DMS114 treated with DMSO at 0.1 percent for 48 hours (cell line): ENCODE measurements at regions not wholly inside any gene's neighbourhood (a gene's known extent, or its start where the extent isn't known, plus 50 kb on each side); places are given as distances from the start of the nearest gene placed in this dataset.

ENCODE experiments used
- DNase-seq: peaks from one replicate; lab custom pipeline; 2025; ENCODE audit not compliant: unreplicated experiment; lab: John Stamatoyannopoulos, UW

DNA sequence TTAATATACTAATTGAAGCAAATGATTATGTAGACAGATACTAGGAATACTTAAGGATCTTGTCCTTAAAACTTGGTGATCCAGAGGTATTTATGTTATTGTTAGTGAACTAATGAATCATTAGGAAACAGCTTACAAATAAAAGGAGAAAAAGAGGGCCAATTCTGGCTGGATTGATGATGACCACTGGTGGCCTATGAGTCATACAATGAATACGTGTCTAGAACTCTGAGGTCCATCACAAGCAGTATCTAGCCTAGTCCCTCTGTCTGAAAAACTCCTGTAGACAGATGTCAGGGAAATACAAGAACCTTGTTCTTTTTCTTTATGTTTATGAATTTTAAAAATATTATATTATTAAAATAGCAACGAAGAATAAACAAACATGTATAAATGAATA lies 51.7 kb upstream of the RTL1 start:
- DNase-seq, result no peak

DNA sequence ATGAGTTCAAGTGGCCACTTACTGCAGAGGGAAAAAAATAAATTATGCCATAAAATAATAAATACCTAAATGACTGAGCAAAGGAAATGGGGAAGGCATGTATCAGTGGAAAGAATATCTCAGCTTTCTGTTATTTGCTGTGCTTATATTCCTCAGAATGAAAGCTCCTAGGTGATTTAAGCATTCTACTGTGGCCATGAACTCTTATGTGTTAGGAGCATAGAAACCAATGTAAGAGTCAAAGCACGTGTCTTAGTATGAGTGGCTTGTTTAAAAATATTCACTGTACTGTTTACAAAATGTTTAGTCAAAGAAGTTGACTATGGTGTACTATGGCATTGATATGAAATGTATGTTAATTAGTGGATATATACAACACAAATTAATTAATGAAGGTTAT lies 59.0 kb upstream of the RTL1 start:
- DNase-seq, result no peak

DNA sequence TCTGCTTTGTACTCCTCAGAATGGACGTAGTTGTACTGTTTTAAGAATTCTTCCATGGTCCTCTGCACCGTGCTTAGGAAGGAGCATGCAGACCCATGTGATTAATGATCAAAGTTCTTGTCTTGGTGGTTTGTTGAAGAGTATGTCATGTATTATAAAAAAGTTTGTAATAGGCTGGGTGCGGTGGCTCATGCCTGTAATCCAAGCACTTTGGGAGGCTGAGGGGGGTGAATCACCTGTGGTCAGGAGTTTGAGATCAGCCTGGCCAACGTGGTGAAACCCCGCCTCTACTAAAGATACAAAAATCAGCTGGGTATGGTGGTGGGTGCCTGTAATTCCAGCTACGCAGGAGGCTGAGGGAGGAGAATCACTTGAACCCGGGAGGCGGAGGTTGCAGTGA lies 61.8 kb upstream of the RTL1 start:
- no peak for DNase-seq

DNA sequence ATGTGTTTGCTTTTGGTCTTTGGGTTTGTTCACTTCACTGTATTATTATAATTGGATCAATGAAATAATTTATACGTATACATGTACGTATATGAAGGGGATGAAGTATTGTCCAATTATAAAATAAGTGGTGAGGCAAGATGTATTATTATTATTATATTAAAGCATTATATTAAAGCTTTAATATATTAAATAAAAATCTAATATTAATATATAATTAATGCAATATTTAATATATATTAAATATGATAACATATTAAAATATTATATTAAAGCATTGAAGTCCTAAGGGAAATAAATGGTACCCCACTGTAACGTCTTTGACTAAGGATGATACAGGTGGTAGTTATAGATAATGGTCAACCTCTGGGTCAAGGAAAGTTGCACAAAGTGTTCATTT lies 63.7 kb upstream of the RTL1 start:
- DNase-seq, result no peak

DNA sequence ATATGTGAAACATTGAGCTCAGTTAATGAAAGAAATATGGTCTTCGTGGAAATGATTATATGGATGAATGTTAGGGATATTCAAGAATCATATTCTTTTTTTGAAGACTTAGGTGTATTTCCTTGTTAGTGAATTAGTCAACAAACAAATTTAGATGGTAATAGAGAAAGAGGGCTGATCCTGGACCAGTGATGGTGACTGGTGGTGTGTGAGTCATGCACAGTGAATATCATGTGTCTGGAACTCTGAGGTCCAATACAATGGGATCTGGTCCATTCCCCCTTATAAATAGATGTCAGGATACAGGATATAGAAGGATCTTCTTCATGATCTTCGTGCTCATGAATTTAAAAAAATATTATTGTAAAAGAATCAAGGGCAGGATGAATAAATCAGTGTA lies 64.4 kb upstream of the RTL1 start:
- DNase-seq, result no peak

DNA sequence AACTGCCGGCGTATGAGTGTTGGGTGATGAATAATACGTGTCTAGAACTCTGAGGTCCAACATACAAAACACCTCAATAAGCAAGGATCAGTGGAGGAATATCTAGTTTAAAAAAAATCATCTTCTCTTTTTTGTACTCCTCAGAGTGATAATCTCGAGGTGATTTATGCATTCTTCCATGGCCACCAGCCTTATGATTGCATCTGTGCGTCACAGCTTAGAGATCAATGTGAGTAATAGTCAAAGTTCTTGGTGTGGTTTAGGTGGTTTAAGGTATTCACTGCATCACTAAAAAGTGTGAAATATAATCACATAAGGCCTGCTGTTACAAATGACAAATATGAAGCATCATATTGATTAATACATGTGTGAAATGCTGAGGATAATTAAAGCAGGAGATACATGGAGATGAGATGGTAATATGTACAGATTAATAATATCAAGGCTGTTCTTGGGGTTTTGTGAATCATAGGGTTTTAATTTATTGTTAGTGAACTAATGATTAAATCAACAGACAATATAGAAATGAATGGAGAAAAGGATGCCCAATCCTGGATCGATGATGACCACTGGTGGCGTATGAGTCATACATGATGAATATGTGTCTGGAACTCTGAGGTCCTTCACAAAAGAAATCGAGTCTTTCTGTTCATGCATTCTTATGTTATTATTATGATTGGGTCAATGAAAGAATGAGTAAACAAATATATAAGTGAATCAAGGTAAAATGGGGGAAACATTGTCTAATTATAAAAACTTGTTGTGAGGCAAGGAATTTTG lies 68.8 kb upstream of the RTL1 start:
- DNase-seq, result no peak

DNA sequence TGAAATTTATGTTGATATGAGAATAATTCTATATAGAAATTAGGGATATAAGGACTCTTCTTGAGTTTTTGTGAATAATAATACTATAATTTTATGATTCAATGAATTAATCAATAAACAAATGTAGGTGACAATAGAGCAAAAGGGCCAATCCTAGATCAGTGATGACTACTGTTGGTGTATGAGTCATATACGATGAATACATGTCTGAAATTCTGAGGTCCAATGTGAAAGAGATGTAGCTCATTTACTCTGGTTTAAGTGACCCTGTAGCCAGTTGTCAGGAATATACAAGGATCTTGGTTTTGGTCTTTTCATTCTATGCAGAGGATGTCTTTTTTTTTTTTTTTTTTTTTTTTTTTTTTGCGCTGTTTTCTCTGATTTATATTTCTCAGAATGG lies 72.1 kb upstream of the RTL1 start:
- no peak for DNase-seq

DNA sequence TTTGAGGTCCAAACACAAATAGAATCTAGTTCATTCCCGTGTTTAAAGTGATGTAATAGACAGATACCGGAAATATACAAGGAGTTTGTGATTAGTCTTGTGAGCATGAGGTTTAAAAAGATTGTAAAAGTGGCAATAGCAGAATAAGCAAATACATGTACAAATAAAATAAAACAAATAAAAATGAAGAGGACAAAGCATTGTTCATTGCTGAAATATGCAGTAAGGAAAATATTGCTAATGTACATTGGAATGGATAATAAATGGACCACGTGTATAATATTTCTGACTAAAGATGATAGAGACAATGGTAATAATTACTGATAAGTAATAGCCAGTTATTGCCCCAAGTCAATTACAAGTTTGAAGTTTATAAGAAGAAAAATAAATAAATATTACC lies 75.6 kb upstream of the RTL1 start:
- DNase-seq, result no peak

DNA sequence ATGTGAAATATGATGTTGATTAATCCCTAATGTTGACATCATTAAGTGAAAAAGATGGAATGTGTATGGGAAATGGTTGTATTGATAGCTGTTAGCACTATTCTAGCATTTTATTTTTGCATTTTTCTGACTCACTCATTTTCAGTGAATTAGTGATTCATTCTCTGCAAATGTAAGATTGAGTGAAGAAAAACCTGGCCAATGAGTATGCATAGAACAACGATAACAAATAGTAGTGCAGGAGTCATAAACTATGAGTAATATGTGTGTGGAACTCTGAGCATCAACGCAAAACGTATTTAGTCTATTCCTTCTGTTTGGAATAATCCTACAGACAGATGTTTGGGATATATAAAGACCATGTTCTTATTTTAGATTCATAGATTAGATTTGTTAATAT lies 76.3 kb upstream of the RTL1 start:
- no peak for DNase-seq

DNA sequence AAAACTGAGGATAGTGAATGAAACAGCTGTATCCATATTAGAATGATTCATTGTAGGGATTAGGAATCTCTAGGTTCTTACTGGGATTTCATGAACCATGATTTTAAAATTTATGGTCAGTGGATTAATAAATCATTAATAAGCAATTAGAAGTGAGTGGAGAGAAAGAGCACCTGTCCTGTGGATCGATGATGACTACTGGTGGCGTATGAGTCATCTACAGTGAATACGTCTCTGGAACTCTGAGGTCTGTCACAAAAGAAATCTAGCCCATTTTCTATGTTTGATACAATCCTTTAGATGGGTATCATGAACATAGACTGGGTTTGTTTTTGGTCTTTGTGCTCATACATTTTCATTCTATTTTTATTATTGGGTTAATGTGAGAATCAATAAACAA lies 77.3 kb upstream of the RTL1 start:
- DNase-seq, result no peak

DNA sequence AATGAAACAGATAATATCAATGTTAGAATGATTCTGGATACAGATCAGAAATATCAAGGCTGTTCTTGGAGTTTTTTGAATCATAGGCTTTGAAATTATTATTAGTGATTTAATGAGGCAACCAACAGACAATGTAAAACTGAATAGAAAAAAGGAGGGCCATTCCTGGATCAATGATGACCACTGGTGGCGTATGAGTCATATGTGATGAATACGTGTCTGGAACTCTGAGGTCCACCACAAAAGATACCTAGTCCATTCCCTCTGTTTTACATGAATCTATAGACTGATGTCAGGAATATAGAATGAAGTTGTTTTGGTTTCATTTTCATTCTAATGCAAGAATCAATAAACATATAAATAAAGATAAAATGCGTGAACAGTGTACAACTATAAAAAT lies 78.3 kb upstream of the RTL1 start:
- DNase-seq, result no peak

DNA sequence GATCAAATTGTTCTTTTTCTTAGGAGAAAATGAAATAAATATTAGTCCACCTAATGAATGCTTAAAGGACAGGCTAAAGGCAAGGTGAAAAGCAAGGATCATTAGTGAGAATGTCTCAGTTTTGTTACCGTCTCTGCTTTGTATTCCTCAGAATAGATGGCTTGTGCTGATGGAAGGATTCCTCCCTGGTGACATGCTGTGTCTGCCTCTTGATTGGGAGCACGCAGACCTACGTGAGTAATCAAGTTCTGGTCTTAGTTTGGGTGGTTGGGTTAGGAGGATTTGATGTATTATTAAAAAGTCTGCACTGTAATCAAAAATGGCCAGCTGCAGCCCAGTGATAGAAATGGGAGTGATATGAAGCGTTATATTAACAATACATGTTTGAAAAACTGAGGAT lies 78.8 kb upstream of the RTL1 start:
- DNase-seq, result no peak

DNA sequence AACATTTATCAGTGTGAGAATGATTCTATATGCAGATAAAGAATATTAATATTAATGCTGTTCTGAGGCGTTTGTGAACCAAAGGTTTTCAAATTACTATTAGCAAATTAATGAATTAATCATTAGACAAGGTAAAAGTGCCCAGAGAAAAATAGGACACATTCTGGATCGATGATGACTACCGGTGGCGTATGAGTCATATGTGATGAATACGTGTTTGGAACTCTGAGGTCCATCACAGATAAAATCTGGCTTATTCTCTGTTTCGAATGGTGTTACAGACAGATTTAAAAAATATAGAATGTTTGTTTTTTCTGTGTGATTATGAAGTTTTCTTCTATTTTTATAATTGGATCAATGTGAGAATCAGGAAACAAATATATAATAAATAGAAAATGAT lies 79.2 kb upstream of the RTL1 start:
- no peak for DNase-seq

DNA sequence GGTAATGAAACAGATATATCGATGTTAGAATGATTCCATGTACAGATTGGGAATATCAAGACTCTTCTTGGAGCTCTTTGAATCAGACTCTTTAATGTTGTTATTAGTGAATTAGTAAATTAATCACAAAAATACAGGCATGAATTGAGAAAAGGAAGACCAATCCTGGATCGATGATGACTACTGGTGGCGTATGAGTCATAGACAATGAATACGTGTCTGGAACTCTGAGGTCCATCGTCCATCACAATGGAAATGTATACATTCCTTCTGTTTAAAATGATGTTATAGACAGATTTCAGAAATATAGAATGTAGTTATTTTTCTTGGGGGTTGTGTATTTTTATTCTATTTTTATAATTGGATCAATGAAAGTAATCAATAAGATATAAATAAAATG lies 80.2 kb upstream of the RTL1 start:
- DNase-seq, result no peak

DNA sequence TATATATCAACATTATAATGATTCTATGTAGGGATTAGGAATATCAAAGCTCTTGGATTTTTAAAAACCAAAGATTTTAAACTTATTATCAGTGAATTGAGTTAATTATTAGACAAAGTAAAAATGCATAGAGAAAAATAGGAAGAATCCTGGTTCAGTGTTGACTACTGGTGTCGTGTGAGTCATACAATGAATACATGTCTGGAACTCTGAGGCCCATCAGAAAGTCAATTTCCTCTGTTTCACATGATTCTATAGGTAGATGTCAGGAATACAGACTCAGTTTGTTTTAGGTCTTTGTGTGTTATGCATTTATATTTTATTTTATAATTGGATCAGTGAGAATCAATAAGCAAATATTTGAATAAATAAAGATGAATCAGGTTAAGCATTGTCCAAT lies 84.5 kb upstream of the RTL1 start:
- no peak for DNase-seq

DNA sequence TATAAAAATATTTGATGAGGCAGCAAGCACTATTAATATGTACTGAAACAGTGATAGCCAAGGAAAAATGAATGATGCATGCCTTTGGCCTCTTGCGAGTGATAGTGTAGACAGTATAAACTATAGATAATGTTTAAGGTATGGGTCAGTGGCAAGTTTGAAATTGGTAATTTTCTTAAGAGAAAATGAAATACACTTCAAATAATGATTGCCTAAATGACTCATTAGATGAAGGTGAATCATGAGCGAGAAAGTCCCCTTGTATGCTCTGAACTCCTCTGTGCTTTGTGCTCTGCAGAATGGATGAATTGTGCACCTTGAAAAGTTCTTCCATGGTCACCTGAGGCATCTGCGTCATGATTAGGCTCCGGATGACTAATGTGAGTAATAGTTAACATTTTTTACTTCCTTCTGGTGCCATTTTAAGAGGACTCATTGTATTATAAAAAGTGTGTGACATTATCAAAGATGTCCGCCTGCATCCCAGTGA lies 84.9 kb upstream of the RTL1 start:
- no peak for DNase-seq

DNA sequence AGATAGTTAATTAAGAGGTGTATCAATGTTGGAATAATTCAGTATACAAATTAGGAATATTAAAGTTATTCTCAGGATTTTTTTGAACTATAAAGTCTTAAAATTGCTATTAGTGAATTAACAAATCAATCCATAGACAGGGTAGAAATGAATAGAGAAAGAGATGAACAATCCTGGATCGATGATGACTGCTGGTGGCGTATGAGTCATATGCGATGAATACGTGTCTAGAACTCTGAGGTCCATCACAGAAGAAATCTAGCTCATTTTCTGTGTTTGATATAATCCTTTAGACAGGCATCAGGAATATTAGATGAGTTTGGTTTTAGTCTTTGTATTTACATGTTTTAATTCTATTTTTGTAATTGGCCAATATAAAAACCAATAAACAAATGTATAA lies 85.4 kb upstream of the RTL1 start:
- DNase-seq, result no peak

DNA sequence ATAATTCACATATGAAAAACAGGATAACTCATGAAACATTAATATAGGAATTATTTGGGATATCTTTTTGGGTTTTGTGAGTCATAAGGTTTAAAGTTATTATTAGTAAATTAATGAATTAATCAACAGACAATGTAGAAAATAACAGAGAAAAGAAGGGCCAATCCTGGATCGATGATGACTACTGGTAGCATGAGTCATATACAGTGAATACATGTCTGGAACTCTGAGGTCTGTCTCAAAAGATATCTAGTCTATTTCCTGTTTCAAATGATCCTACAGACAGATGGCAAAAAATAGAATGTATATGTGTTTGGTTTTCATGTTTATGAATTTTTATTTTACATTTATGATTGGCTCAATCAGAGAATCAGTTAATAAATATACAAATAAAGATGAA lies 86.4 kb upstream of the RTL1 start:
- no peak for DNase-seq

DNA sequence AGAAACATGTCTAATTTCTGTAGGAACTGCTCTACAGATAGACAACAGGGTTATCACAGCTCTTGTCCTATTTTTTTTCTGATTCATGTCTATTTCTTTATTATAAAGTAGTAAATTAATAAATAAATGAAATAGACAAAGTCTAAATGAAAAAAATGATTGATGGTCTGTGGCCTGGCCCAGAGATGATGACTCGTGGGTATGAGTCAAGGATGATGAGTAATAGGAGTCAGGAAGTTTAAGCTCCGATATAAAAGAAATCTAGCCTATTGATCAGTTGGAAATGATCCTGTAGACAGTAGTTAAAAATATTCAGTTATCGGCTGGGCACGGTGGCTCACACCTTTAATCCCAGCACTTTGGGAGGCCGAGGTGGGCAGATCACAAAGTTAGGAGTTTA lies 90.6 kb upstream of the RTL1 start:
- DNase-seq, result no peak

DNA sequence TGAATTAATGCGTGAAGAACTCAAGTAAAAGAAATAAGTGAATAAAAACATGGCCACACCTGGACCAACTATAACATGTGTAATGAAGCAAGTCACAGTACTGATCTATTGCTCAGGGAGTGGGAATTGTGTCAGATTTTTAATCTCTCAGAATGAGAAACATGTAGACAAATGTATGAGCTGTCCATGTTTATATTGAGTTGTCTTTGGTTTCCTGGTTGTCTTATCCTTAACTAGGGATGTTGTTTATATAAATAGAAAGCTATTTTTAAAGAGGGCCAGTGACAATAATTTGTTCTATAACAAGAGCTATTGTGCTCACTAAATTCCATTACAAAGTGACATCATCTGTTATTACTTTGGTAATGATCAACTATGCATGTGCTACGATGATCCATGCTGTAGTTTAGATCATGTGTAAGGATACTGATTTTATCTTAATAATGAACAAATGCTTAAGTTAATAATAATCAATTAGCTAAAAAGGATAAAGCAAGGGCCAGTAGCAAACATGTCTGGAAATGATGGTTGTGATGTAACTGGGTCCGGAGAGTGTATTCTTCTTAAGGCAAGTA lies 91.3 kb upstream of the RTL1 start:
- DNase-seq, result no peak

DNA sequence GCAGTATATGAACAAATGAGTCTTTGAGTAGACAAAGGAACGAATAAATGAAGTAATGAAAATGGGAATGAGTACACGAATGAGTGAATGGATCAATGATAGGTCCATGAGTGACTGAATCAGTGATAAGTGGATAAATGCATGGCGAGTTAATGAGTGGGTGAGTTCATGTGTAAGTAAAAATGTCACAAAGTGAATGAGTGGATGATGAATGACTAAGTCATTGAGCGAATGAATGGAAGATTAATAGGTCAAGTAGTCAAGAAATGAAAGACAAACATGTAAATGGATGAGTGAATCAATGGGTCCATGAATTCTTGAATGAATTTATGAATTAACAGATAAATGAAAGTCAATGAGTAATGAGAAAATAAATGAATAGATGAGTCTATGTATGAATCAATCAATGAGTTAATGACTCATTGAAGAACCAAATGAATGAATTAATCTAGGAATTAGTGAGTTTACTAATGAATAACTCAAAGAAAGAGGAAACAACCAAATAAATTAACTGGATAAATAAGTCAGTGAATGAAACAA lies 97.3 kb upstream of the RTL1 start:
- no peak for DNase-seq

DNA sequence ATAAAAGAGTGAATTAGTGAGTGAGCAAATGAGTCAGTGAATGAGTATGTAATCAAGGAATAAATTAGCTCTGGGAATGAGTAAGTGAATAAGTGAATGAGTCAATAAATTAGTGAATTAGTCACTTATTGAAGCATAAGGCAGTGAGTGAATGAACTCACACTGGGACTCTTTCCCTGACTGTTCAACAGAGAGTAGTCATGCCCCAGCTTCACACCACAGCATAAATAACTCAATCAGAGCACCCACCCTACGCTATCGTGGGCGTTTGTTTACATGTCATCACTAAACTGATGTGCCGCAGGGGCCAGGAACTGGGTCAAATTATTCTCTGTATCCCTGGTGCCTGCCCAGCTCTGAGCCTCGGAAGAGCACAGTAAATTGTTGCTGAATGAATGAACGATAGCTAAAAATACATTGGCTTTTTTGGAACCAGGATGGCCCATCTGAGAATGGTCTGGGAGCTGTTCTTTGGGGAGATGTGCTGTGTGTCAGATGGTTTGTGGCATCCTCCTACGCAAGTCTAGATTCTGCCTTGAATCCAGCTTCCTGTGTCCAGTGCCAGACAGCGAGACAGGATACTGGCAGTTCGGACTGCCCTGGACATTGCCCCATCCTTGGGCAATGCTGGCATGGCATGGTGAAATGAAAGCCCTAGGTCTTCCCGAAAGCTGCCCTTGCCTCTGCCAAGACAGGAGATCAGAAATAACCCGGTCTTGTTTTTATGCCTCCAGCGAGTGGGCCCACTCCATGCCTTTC lies 98.0 kb upstream of the RTL1 start:
- DNase-seq, result no peak
